ENCODE measurements at regions not wholly inside any gene's neighbourhood (a gene's known extent, or its start where the extent isn't known, plus 50 kb on each side); places are given as distances from the start of the nearest gene placed in this dataset.

DNA sequence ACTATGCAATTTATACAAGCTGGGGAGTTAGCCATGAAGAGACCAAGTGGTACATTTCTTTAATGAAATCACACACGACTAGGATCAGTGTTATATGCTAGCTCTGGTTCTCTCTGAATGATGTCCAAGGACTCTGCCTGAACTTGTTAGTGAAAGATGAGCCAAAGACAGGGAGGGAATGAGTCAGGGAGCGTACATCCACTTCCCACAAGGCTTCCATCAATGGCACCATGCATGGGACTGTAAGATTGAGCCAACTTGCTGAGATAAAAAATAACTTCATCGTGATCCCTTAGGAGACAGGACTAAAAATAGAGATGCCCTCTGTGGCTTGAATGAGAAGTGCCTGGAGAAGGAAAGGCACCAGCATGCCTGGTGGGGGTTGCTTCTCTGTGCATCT, 629.7 kb downstream of the ACTR3B start:
- TF ChIP-seq CTCF (IDR thresholded peaks at IDR 0.05; ENCODE audit: insufficient read depth, low read depth, low read length) (no peak), EZH2 (IDR thresholded peaks at IDR 0.05; ENCODE audit: insufficient read depth, low read length) (no peak)
